Skin of body (tissue), 1 donor: ENCODE measurements at regions not wholly inside any gene's neighbourhood (a gene's known extent, or its start where the extent isn't known, plus 50 kb on each side); places are given as distances from the start of the nearest gene placed in this dataset.

Experiments
- DNase-seq: peaks from one replicate; lab custom pipeline; 2025; lab: John Stamatoyannopoulos, UW

DNA sequence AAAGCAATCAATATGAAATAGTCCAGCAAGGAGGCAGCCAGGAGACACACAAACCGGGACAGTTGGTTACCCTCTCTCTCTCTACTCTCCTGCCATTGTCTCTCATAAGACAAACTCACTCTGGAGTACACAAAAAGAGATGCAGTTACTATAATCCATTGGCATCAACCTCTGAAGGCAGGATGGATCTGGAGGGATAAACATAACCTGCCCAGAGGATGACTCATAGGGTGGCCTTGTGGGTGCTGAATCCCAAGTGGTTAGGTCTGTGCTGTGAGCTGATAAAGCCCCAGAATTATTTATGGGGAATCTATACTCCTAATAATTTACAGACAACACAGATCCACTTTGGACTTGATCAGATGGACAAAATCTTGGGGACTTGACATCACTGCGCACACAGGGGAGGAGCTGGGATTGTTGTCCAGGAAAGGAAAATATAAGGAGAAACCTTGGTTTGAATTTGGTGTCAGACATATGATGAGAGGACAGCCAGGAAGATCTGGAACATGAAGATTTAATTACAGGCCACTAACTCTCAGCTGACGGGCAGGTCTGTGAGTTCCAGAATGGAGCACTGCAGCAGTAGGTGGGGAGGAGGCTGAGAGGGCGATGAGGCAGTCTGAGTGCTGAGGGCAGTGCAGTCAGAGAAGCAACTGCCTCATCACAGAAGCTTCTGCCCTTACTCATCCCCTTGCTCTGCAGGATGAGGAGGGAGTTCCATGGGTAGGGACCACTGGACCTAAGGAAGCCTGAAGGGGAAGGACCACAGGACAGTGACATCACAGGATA is 113.9 kb upstream of the PRSS58 start:
- no peak for DNase-seq

DNA sequence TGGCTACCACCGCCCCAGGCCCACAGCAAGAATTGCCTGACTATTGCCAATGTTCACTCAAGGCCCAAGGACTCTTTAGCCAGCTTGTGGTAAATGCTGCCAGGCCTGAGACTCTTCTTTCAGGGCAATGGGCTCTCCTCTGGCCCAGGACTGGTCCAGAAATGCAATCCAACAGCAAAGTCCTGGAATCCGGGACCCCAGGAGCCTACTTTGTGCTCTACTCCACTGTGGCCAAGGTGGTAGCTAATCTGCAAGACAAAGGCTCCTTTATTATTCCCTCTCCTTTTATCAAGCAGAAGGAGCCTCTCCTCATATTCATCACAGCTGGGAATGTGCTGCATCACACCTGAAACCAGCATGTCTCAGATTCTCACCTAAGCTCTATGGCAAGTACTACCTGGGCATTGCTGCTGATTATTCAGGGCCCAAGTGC is 107.6 kb upstream of the PRSS58 start:
- DNase-seq, result no peak

DNA sequence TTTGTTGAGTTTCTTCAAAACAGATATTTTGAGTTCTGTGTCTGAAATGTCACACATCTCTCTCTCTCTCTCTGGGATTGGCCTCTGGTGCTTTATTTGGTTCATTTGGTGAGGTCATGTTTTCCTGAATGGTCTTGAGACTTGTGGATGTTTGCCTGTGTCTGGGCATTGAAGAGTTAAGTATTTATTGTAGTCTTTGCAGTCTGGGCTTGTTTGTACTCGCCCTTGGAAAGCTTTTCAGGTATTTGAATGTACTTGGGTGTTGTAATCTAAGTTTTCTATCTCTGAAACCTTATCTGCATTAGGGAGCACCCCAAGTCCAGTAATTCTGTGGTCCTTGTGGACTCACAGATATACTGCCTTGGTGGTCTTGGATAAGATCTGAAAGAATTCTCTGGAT is 106.7 kb upstream of the PRSS58 start:
- DNase-seq, result no peak

DNA sequence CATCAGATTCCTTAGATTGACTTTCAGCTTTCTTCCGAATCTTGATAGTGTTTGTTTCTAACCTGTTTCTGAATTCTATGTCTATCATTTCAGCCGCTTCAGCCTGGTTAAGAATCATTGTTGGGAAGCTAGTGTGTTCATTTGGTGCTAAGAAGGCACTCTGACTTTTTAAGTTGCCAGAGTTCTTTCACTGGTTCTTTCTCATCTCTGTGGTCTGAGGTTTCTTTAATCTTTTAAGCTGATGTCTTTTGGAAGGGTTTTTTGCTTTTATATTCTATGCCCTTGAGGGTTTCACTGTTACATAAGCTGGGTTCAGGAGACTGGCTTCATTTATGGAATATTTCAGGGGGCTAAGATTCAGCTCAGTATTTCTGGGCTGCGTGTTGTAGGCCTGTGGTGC is 104.5 kb upstream of the PRSS58 start:
- DNase-seq, result no peak

DNA sequence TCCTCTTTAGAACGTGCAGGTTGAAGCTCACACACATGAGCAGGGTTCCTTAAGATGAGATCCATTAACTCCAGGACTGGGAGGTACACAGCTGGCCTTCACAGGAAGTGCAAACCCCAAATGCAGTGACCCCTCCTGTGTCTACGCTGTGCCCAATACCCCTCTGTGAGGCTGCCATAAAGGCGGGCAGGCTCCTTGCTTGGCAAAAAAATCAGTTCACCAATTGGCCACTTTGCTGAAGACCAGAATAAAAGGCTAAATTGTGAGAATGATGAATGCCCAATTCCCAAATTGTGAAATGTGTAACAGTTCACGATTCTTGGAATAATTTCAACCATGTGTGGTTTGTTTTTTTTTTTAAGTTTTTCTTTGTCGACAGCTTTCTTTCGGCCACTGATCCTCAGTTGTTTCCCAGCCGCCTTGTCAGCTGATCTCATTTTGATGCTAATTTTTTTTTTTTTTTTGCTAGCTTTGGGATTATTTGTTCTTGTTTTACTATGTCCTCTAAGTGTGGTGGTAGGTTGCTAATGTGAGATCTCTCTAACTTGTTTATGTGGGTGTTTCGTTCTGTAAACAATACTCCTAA is 101.9 kb upstream of the PRSS58 start:
- DNase-seq, result no peak

DNA sequence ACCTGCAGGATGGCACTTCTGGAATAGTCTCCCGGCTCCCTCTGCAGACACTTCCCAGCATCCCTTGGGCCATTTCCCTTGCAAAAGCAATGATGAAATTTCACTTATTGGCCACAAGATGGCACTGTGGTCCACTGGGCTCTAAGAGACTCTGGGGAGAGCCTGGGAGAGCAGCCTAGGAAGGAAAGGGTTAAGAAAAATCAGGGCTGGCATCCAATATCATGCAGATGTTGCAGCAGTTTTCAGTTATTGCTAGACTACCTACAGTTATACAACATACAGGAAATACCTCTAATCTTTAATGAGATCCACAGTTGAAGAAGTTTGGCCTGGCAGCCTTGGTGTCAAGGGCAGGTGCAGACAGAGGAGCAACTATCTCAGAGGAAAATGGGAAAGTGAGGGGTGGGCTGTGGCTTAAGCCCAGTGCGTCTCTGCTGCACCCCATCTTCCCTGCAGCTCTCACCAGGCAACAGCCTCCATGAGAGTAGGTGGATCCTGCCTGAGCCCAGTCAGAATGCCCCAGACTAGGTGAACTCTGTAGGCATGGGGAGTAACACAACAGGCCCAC is 100.2 kb upstream of the PRSS58 start:
- DNase-seq, result peak; percentile 38

DNA sequence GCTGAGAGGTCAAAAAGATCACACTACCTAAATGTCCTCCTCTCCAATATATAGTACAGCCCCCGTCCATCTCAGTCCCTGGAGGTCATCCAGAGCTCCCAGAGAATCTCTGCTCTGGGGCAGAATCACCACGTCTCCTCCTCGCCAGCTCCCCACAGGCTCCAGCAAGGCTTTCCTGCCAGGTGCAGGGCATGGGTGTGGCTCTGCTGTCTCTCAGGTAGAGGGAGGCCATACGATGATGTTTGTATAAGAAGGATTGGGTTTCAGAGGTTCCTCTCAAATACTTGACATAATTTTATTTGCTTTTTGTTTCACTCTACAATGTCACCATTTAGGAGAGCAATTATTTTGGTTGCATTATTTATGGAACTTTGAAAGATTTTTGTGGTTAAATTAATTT is 98.3 kb upstream of the PRSS58 start:
- DNase-seq, result no peak

DNA sequence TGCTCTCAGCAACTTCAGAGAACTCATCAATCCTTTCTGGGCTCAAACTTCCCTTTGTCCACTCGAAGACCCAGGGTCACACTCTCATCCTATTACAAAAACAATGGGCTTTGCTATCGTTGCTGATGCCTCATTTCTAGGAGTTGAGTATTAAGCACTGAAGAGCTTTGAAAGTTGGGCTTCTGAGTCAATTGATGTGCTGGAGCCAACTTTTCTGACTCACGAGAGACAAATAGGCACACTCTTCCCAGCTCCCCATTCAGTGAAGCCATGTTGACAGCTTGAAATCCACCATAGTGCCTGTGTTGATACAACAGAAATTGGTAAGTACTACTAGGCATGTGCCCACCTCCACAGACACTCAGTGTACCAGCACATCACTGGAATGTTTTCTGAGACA is 97.5 kb upstream of the PRSS58 start:
- no peak for DNase-seq

DNA sequence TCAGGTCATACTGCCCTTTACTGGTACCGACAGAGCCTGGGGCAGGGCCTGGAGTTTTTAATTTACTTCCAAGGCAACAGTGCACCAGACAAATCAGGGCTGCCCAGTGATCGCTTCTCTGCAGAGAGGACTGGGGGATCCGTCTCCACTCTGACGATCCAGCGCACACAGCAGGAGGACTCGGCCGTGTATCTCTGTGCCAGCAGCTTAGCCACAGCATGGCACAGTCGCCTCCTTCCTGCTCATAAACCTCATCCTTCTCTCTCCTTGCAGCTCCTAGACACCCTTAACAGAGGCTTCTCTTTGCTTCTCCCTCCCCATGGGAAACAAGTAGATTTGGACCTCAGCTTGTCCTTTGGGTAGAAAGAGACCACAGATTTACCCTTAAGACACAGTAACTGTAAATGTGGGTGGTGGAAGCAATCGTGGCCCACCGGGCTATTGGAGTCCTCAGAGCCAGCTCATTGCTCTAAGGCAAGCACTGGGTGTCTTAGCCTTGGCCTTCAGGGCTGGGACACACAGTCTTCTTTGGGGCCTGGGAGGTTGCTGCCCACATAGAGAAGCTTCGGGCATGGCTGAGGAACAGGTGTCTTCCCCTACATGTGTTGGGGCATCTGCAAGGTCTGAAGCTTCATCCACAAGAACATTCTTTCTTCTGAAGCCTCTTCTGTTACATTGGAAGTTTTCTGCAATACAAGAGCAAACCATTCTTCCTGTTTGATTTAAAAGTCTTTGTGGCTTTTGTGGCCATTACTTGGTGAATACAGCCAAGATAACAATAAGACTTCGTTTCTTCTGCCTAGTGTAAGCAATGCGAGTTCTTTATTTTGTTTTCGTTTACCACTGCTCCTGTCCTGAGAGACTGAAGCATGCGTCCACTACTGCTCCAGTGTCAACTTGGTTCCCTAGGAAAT is 95.5 kb upstream of the PRSS58 start:
- DNase-seq, result no peak

DNA sequence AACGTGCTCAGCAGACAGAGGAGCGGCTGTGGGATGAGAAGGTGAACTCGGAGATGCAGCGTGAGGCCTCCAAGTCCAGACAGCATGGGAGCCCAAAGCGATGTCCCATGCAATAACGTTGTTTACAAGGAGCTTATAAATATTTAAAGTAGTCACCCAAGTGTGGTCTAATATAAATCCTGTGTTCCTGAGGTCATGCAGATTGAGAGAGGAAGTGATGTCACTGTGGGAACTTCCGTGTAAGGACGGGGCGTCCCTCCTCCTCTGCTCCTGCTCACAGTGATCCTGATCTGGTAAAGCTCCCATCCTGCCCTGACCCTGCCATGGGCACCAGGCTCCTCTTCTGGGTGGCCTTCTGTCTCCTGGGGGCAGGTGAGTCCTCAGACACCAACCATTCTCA is 94.7 kb upstream of the PRSS58 start:
- no peak for DNase-seq

DNA sequence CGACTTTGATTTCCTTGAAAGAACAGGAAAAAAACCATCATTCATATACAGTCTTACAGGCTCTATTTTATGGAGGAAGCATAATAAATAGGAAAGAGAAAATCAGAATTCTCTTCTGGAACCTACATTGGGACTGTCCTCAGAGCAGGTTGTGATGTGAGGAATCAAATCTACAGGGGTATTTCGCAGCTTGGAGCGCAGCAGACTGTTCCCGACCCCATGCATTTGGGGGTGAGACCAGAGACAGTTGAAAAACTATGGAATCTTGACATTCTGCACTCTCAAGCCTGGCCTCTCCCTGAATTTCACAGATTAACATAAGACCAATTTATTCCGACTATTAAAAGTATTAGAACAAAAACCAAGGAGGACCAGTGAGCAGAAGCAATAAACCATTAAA is 93.3 kb upstream of the PRSS58 start:
- no peak for DNase-seq

DNA sequence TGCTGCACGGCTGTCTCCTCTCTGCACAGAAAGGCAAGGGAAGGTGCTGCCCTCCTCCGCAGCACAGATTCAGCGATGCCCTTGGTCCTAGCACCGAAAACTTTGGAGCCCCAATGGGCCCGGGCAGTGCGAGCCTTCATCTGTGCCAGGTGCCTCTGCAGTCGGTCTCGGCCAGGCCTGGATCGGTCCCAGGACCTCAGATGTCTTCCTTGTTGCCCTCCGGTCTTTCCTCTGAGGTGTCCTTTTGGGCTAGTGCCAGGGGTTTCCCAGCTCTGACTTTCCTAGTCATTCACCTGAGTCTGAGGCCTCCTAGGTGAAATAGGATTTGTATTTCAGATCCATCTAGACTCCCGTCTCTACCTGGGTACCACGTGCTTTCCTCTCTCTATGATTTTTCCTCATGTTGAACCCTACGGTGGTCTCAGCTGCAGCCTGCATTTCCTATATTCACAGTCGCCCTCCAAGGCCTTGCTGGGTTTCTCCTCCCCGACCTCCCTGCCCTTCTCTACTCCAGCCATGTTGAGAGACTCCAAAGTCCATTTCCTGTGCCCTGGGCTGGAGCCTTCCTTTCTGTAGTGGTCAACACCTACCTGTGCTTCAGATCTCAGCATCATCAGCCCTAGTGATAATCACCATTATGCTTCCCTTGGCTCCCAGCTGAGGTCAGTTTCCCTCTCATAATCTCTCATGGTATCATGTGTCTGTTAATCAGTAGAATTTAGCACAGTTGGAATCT is 92.0 kb upstream of the PRSS58 start:
- DNase-seq, result no peak

DNA sequence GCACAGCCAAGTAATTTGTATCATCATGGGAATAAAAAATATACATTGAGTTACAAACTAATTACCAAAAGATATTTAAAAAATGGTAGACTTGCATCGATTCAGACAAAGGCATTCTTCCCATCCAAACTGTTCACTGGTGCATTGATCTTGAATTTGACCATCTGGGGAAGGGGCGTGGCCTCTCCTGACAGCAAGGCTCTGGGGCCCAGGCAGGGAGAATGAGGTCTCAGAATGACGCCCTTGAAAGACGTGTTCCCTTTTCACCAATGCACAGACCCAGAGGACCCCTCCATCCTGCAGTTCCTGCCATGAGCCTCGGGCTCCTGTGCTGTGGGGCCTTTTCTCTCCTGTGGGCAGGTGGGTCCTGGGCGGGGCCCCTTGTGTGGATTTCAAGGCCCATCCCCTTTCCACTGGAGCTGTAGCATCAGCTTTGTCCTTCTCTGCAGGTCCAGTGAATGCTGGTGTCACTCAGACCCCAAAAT is 91.1 kb upstream of the PRSS58 start:
- no peak for DNase-seq

DNA sequence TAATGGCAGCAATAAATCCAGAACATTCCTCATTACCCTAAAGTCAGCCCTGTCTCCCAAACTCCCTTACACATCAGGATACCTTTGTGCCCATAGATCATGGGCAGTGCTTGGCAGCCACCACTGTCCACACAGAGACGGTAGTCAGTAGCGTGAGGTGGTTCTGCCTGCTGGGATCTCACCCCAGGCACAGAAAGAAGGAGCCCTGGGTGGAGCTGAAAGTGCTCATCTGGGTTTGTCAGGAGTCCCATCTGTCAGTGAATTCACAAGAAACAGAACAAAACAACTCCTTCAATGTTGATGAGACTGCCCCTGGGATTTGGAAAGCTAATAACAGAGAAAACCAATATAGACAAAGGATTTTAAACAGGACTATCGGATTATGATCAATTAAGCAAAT is 90.2 kb upstream of the PRSS58 start:
- no peak for DNase-seq

DNA sequence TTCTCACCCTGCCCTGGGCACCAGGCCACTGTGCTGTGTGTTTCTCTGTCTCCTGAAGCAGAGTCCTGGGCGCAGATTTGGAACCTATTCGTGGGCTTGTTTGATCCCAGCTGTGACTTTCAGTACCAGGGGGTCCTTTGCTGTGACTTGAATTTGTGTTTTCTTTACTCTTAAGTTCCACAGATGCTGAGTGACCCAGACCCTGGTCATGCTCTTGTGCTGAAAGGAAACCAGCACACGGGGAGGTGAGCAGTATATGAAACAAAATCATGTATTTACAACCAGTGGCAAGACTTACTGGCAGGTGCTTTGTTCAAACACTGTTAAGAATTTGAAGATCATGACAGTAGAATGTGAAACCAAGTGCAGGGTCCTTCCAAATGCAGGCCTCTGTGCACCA is 89.2 kb upstream of the PRSS58 start:
- DNase-seq, result no peak

DNA sequence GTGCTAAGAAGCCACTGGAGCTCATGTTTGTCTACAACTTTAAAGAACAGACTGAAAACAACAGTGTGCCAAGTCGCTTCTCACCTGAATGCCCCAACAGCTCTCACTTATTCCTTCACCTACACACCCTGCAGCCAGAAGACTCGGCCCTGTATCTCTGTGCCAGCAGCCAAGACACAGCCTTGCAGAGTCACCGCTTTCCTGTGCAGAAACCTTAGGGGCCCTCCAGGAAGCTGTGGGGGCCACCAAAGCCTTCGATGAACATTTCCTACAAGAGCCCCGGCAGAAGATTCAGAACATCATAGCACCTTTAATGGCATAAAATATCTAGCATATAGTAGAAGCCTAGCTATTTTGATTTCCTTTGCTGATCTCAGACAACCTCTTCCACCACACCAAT is 88.0 kb upstream of the PRSS58 start:
- no peak for DNase-seq

DNA sequence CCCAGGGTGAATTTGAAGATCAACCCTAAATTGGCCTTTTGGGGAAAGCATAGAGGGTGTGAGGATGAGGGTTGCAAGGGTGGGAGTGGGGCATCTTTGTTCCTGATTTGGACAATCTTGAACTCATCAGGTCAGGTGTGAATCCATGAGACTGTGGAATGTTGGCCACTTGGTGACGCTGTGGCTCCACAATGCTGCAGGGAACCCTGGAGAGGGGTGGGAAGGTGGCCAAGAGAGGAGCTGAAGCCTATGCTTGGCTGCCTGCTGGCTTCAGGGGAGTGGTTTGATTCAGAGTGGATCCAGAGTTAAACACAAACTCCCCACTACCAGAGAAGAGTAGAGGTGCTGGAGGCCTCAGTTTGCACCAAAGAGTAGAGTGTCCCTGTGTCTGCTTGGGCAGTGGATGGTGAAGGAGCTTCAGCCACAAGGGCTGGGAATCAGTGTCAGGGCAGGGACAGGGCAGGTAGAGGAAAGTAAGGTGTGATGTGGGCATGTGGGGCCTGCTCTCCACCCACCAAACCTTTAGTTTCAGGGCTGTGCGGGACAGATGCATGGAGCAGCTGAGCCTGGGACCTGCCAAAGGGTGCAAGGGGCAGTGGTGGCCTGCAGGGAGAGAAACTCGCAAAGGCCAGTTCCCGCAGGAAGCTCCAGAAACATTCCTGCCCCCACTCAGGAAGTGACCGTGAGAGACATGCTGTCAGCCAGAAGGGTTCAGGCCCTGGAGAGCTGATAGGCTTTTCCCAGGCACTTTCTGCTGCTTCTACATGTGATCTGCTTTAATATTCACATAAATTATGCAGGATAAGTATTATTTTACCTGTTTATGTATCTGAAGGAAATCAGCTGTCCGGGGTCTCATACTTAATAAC is 81.0 kb upstream of the PRSS58 start:
- no peak for DNase-seq

DNA sequence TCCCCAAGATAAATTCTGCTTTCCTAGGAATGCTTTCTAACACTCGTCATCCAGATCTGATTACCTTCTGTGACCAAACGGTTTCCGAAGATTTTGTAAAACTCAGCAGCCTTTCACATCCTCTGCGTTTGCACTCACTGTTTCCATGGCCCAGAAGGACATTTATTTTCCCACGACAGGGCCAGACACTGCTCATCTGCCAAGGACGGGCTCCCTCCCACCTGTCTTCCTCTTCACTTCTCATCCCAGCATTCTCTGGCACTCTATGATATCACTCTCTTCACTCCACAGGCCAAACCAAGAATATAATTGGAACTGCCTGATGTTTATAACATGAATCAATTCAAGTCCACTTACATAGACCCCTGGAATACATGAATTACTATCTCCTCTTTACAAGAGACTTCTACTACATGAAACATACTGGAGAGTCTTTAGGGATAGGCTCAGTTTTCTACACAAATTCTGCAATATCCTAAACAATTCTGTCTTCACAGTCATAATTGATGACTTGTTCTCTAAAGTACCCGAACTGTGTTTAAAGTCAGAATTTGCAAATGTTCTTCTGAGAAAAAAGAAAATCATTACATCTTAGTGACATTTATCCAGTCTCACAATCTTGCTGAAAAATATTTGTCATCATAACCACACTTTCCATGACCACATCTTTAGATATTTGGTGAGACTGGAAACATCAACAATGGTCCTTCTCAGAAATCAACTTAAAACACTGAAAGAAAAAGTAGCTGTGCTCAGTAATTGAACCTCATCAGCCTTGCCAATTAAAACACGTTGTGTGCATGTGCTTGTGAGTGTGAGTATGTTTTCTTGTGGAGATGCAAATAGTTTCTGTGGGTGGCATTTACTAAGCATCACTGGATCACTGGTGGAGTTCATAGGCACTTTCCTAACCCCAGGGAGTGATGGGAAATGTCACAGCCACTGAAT is 79.5 kb upstream of the PRSS58 start:
- DNase-seq, result no peak

DNA sequence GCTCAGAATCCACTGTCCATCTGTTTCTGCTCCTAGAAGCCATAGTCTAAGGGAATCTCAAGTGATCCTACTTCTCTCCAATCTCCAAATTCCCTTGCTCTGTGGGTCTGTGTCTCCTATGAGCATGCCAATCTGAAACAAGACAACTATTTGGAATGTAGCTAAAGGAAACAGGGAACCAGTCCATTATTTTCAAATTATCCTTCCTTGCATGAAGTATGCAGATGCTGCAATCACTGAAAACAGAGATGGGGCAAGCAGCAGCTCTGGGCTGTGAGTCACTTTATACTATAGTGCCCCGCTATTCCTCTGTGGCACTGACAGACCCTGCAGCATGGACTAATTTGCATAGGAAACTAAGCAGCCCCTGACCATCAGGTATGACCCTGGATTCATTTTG is 76.9 kb upstream of the PRSS58 start:
- no peak for DNase-seq
